Uterus (tissue), 2 donors: ENCODE measurements at regions not wholly inside any gene's neighbourhood (a gene's known extent, or its start where the extent isn't known, plus 50 kb on each side); places are given as distances from the start of the nearest gene placed in this dataset.

Experiments
- POLR2A ChIP-seq, 2 donors: fragments of 450-650 bp; IDR thresholded peaks; one replicate each; pipeline ENCODE4 v1.6.1; 2016; ENCODE audit warnings: antibody characterized with exemption in 2 of 2, mild to moderate bottlenecking in 1 of 2, moderate library complexity in 1 of 2
- TF ChIP-seq, protein P1 (sequence below), 4 experiments: fragments of 200-600 bp in 2 of 4; fragments of 450-650 bp in 2 of 4; sonication (generic) in 2 of 4; IDR thresholded peaks; one replicate each; pipeline ENCODE4 v1.5.1; 2016 to 2019; ENCODE audit warnings: antibody characterized with exemption in 4 of 4, mild to moderate bottlenecking in 2 of 4, moderate library complexity in 1 of 4

DNA sequence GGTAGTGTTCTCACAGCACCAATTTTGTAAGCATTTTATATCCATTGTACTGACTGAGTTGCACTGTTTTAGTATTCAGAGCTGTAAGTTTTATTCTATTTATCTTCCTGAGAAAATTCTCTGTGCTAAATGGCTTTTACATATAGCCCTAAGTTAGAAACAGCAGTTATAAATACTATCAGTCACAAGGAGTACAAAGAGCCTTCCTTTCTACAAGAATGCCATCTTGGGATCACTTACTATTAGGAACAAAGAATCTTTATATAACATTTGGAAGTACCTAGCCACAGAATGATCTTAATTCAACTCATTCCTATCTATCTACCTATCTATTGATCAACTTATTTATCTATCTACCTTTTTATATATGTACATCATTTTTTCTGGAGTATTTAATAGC lies 423.9 kb upstream of the RGS18 start:
- TF ChIP-seq, protein P1, sequence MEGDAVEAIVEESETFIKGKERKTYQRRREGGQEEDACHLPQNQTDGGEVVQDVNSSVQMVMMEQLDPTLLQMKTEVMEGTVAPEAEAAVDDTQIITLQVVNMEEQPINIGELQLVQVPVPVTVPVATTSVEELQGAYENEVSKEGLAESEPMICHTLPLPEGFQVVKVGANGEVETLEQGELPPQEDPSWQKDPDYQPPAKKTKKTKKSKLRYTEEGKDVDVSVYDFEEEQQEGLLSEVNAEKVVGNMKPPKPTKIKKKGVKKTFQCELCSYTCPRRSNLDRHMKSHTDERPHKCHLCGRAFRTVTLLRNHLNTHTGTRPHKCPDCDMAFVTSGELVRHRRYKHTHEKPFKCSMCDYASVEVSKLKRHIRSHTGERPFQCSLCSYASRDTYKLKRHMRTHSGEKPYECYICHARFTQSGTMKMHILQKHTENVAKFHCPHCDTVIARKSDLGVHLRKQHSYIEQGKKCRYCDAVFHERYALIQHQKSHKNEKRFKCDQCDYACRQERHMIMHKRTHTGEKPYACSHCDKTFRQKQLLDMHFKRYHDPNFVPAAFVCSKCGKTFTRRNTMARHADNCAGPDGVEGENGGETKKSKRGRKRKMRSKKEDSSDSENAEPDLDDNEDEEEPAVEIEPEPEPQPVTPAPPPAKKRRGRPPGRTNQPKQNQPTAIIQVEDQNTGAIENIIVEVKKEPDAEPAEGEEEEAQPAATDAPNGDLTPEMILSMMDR (IDR thresholded peaks at IDR 0.05), result no peak
- no peak for TF ChIP-seq POLR2A (IDR thresholded peaks at IDR 0.05)
